ENCODE measurements at regions not wholly inside any gene's neighbourhood (a gene's known extent, or its start where the extent isn't known, plus 50 kb on each side); places are given as distances from the start of the nearest gene placed in this dataset.

DNA sequence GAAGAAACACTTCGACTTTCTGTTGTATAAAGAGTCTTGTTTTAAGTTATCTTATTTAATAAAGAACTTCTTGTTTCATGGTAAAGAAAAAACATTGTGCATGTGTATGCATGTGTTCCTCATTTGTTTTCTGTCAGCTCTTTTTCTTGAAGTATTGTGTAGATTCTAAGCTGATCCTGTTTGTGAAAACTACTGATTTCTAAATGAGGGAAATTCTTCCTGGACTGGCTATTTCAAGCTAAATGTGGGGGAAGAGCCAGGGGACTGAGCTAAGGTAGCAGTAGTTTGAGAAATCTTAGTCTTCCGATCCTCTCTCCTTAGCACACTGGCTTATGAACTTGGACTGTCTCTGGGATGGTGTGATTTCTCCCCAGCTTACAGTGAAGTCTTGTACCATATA is 56.4 kb upstream of the RBMS1 start:
- no peak overlapping the region for H3K4me3 ChIP-seq (ENCODE audit: low read length)
- H3K4me1 ChIP-seq (ENCODE audit: control insufficient read depth, insufficient read depth, low read length), result no peaks in the 10 kb centered on the region
- H3K9ac ChIP-seq (ENCODE audit: low read length), result no peak overlapping the region
- no peaks in the 10 kb centered on the region for H3K27me3 ChIP-seq (replicated peaks; ENCODE audit: control insufficient read depth, insufficient read depth, low read length)
- no peaks in the 10 kb centered on the region for H3K36me3 ChIP-seq (ENCODE audit: control insufficient read depth, insufficient read depth, low read length, severe bottlenecking)
- DNase-seq (ENCODE audit: low read depth), result no peak
- H3K9me3 ChIP-seq (ENCODE audit: control insufficient read depth, low read length), result no peaks in the 10 kb centered on the region

DNA sequence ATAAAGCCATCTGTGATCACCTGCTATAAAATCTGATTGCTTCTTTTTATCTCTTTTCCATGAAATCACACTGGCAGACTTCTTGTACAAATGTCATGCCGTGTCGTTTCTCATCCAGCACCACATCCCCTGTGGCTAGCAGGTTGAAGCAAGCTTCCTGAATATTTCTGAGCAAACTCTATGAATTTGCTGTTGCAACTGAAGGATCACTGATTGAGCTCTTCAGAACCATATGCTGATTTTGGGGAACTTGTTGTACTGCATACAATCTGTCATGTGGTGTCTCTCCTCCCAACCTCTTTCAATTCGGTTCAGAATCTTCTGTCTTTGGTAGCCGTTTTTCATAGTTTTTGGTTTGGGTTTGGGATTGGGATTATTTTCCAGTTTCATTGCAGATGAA is 57.7 kb upstream of the RBMS1 start:
- Histone ChIP-seq H3K9ac (ENCODE audit: low read length) (no peak overlapping the region), H3K36me3 (ENCODE audit: control insufficient read depth, insufficient read depth, low read length, severe bottlenecking) (no peaks in the 10 kb centered on the region), H3K9me3 (ENCODE audit: control insufficient read depth, low read length) (no peaks in the 10 kb centered on the region), H3K4me3 (ENCODE audit: low read length) (no peak overlapping the region), H3K4me1 (ENCODE audit: control insufficient read depth, insufficient read depth, low read length) (no peaks in the 10 kb centered on the region), H3K27me3 (replicated peaks; ENCODE audit: control insufficient read depth, insufficient read depth, low read length) (no peaks in the 10 kb centered on the region)
- no peak for DNase-seq (ENCODE audit: low read depth)

DNA sequence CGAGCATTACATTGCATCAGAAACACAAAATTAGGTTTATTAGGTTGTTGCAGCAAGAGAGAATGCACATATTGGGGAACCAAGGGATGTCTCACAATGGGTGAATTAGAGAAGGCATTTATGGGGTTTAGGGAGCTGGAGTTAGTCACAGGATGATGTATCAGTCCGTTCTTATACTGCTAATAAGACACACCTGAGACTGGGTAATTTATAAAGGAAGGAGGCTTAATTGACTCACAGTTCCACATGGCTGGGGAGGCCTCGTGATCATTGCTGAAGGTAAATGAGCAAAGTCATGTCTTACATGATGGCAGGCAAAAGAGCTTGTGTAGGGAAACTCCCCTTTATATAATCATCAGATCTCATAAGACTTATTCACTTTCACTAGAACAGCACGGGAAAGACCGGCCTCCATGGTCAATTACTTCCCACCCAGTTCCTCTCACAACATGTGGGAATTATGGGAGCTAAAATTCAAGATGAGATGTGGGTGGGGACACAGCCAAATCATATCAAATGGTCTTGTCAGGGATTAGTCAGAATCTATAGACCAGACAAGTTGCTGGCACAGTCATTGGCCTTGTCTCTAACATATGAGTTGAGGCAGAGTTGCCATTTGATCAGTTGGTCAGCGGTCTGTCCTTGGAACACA is 61.9 kb upstream of the RBMS1 start:
- H3K9ac ChIP-seq (ENCODE audit: low read length), result no peak overlapping the region
- no peaks in the 10 kb centered on the region for H3K4me1 ChIP-seq (ENCODE audit: control insufficient read depth, insufficient read depth, low read length)
- no peak overlapping the region for H3K4me3 ChIP-seq (ENCODE audit: low read length)
- H3K9me3 ChIP-seq (ENCODE audit: control insufficient read depth, low read length), result no peaks in the 10 kb centered on the region
- no peaks in the 10 kb centered on the region for H3K36me3 ChIP-seq (ENCODE audit: control insufficient read depth, insufficient read depth, low read length, severe bottlenecking)
- H3K27me3 ChIP-seq (replicated peaks; ENCODE audit: control insufficient read depth, insufficient read depth, low read length), result no peaks in the 10 kb centered on the region
- no peak for DNase-seq (ENCODE audit: low read depth)

DNA sequence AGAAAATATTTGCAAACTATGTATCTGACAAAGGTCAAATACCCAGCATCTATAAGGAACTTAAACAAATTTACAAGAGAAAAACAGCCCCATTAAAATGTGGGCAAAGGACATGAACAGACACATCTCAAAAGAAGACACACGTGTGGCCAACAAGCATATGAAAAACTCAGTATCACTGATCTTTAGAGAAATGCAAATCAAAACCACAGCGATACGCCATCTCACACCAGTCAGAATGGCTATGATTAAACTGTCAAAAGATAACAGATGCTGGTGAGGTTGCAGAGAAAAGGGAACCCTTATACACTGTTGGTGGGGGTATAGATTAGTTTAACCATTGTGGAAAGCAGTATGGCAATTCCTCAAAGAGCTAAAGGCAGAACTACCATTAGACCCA is 64.3 kb upstream of the RBMS1 start:
- Histone ChIP-seq H3K4me1 (ENCODE audit: control insufficient read depth, insufficient read depth, low read length) (peaks cover 11% of the 10 kb centered on the region), H3K9ac (ENCODE audit: low read length) (no peak overlapping the region), H3K36me3 (ENCODE audit: control insufficient read depth, insufficient read depth, low read length, severe bottlenecking) (no peaks in the 10 kb centered on the region), H3K27me3 (replicated peaks; ENCODE audit: control insufficient read depth, insufficient read depth, low read length) (no peaks in the 10 kb centered on the region), H3K4me3 (ENCODE audit: low read length) (no peak overlapping the region), H3K9me3 (ENCODE audit: control insufficient read depth, low read length) (no peaks in the 10 kb centered on the region)
- no peak for DNase-seq (ENCODE audit: low read depth)

DNA sequence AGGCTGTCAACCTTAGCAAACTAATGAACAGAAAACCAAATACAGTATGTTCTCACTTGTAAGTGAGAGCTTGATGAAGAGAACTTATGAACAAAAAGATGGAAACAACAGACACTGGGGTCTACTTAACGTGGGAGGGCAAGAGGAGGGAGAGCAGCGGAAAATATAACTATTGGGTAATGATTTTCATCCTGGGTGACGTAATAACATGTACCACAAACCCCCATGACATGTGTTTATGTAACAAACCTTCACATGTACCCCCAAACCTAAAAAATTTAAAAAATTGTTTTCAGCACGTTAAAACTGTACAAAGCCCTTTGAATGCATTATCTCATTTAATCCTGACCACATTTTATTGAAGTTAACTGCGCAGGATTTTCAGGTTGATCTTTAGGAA is 64.9 kb upstream of the RBMS1 start:
- Histone ChIP-seq H3K27me3 (replicated peaks; ENCODE audit: control insufficient read depth, insufficient read depth, low read length) (no peaks in the 10 kb centered on the region), H3K4me1 (ENCODE audit: control insufficient read depth, insufficient read depth, low read length) (peaks cover 11% of the 10 kb centered on the region), H3K9me3 (ENCODE audit: control insufficient read depth, low read length) (no peaks in the 10 kb centered on the region), H3K36me3 (ENCODE audit: control insufficient read depth, insufficient read depth, low read length, severe bottlenecking) (no peaks in the 10 kb centered on the region), H3K9ac (ENCODE audit: low read length) (no peak overlapping the region), H3K4me3 (ENCODE audit: low read length) (no peak overlapping the region)
- no peak for DNase-seq (ENCODE audit: low read depth)

DNA sequence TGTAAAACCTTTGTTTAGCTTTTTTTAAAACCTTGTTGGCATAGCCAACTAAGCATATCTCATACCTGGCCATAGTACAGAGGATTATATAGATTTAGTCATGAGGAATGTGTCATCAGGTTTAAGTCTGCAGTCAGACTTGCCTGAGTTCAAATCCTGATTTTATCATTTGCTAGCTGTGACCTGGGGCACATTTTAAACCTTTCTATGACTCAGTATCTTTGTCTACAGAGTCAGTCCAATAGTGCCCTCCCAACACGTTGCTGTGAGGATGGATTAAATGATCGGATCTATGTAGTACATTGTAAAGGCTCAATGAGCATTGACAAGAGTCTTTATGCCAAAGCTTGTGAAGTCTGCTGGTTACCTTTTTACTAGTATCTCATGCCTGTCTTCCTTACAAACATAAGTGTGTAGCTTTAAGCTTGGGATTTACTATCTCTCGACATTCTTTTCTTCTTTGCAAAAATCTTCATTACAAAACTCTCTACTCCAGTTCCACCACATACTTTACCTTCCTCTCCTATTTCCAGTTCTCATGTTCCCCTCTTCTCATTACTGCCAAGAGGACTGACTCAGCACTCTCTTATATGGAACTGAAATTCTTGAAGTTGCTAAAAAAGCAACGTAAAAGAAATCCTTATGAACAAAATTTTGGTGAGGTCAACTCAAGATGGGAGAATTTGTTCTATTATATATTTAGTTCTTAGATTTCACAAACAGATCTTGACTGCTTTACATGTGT is 68.1 kb upstream of the RBMS1 start:
- Histone ChIP-seq H3K27me3 (replicated peaks; ENCODE audit: control insufficient read depth, insufficient read depth, low read length) (no peaks in the 10 kb centered on the region), H3K4me1 (ENCODE audit: control insufficient read depth, insufficient read depth, low read length) (peaks cover 18% of the 10 kb centered on the region), H3K9ac (ENCODE audit: low read length) (peak overlapping the region; percentile 49), H3K36me3 (ENCODE audit: control insufficient read depth, insufficient read depth, low read length, severe bottlenecking) (no peaks in the 10 kb centered on the region), H3K9me3 (ENCODE audit: control insufficient read depth, low read length) (no peaks in the 10 kb centered on the region), H3K4me3 (ENCODE audit: low read length) (no peak overlapping the region)
- peak; percentile 81 for DNase-seq (ENCODE audit: low read depth)

DNA sequence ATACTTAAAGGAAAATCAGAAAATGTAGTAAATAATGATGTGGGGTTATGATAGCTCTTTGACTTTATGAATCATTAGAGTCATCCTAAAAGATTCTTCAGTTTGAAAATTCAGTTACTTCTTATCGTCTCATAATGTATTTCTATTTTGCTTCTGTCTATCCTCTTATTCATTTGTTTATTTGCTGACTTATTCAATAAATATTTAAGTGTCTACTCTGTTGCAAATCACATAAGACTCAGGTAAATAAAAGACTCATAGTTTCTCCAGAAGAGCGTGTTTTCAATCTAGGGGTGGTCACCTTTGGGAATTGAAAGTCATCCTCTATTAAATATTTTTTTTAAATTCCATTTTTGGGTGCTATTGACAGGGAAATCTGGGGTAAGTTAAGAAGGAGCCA is 69.1 kb upstream of the RBMS1 start:
- DNase-seq (ENCODE audit: low read depth), result peak; percentile 5
- H3K36me3 ChIP-seq (ENCODE audit: control insufficient read depth, insufficient read depth, low read length, severe bottlenecking), result no peaks in the 10 kb centered on the region
- H3K4me1 ChIP-seq (ENCODE audit: control insufficient read depth, insufficient read depth, low read length), result peaks cover 27% of the 10 kb centered on the region
- no peaks in the 10 kb centered on the region for H3K9me3 ChIP-seq (ENCODE audit: control insufficient read depth, low read length)
- no peaks in the 10 kb centered on the region for H3K27me3 ChIP-seq (replicated peaks; ENCODE audit: control insufficient read depth, insufficient read depth, low read length)
- H3K9ac ChIP-seq (ENCODE audit: low read length), result no peak overlapping the region
- no peak overlapping the region for H3K4me3 ChIP-seq (ENCODE audit: low read length)

DNA sequence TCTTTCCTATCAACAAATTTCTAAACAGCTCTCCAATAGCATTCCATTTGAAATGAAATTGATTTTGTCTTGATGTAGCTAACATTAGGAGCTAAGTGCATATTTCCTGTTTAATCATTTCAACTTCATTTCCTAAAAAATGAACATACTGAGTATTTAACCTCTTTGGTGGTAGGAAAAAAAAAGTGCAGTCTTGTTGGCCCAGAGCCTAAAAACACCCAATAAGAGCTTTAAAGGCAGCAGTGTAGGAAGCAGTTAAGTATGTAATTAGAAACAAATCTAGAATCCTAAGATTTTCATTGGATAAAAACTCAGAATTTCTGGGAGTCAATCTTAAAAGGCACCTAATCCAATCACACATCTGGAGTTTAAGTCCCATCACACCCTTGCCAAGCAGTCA is 71.0 kb upstream of the RBMS1 start:
- no peak overlapping the region for H3K4me3 ChIP-seq (ENCODE audit: low read length)
- DNase-seq (ENCODE audit: low read depth), result no peak
- no peaks in the 10 kb centered on the region for H3K36me3 ChIP-seq (ENCODE audit: control insufficient read depth, insufficient read depth, low read length, severe bottlenecking)
- no peaks in the 10 kb centered on the region for H3K9me3 ChIP-seq (ENCODE audit: control insufficient read depth, low read length)
- H3K4me1 ChIP-seq (ENCODE audit: control insufficient read depth, insufficient read depth, low read length), result peaks cover 27% of the 10 kb centered on the region
- H3K9ac ChIP-seq (ENCODE audit: low read length), result no peak overlapping the region
- H3K27me3 ChIP-seq (replicated peaks; ENCODE audit: control insufficient read depth, insufficient read depth, low read length), result no peaks in the 10 kb centered on the region

DNA sequence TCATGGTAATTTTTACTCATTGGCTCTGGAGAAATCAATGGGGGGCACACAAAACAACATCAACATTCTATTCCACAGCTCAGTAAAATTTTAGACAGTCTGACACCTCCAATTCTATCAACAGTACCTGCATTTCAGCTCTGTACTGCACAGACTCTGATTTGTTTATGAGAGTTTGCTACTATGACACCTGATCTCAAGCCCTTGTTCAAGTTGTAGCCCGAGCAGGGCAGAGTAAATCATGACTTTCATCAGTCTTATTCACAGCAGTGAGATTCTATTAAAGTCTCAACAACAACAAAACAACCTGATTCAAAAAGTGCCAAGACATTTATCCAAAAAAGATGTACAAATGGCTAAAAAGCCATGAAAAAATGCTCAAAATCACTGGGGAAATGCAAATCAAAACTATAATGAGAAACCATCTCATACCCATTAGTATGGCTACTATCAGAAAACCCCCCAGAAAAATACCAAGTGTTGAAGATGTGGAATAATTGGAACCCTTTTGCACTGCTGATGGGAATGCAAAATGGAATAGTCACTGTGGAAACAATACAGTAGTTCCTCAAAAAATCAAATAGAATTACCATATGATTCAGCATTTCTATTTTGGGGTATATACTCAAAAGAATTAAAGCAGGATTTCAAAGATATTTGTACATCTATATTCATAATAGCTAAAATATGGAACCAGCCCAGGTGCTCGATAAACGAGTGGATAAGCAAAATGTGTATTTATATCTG is 71.7 kb upstream of the RBMS1 start:
- peaks cover 27% of the 10 kb centered on the region for H3K4me1 ChIP-seq (ENCODE audit: control insufficient read depth, insufficient read depth, low read length)
- no peak for DNase-seq (ENCODE audit: low read depth)
- H3K36me3 ChIP-seq (ENCODE audit: control insufficient read depth, insufficient read depth, low read length, severe bottlenecking), result no peaks in the 10 kb centered on the region
- H3K4me3 ChIP-seq (ENCODE audit: low read length), result no peak overlapping the region
- H3K9ac ChIP-seq (ENCODE audit: low read length), result no peak overlapping the region
- H3K27me3 ChIP-seq (replicated peaks; ENCODE audit: control insufficient read depth, insufficient read depth, low read length), result no peaks in the 10 kb centered on the region
- H3K9me3 ChIP-seq (ENCODE audit: control insufficient read depth, low read length), result no peaks in the 10 kb centered on the region

DNA sequence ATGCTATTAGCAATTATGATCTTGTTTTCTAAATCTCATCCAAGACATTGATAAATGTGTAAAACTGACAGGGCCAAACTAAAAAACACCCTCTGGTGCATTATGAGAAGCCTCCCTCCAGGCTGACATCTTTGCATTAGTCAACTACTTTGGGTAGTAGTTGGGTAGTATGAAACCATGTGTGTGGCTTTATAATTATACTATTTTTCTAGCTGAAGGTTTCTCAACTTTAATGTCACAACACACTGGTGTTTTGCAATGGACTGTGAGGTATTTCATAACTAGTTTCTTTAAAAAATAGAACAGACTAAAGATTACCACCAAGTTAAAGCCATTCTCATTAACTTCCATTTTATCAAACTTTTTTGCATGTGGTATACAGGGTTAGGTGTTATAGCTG is 73.1 kb upstream of the RBMS1 start:
- peaks cover 24% of the 10 kb centered on the region for H3K4me1 ChIP-seq (ENCODE audit: control insufficient read depth, insufficient read depth, low read length)
- H3K4me3 ChIP-seq (ENCODE audit: low read length), result no peak overlapping the region
- H3K9ac ChIP-seq (ENCODE audit: low read length), result no peak overlapping the region
- H3K36me3 ChIP-seq (ENCODE audit: control insufficient read depth, insufficient read depth, low read length, severe bottlenecking), result no peaks in the 10 kb centered on the region
- peaks cover under 1% of the 10 kb centered on the region for H3K9me3 ChIP-seq (ENCODE audit: control insufficient read depth, low read length)
- no peaks in the 10 kb centered on the region for H3K27me3 ChIP-seq (replicated peaks; ENCODE audit: control insufficient read depth, insufficient read depth, low read length)
- DNase-seq (ENCODE audit: low read depth), result peak; percentile 89

DNA sequence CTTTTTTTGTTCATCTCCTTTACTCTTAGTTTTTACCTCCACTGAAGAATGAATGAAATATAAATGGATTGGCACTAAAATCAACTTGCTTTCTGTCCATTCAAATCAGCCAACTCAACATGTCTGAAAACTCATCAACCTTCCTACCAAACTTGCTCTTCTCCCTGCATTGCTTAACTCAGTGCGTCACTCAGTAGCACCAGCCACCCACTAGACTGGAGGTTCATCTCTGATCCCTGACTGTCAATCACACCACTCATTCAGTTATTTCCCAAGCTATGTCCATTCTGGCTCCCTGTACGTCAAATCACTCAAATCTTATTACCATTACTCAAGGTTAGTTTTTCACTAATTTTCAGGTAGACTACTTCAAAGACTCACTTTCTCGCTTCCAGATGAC is 75.2 kb upstream of the RBMS1 start:
- peaks cover 16% of the 10 kb centered on the region for H3K4me1 ChIP-seq (ENCODE audit: control insufficient read depth, insufficient read depth, low read length)
- no peaks in the 10 kb centered on the region for H3K36me3 ChIP-seq (ENCODE audit: control insufficient read depth, insufficient read depth, low read length, severe bottlenecking)
- peaks cover 11% of the 10 kb centered on the region for H3K9me3 ChIP-seq (ENCODE audit: control insufficient read depth, low read length)
- H3K27me3 ChIP-seq (replicated peaks; ENCODE audit: control insufficient read depth, insufficient read depth, low read length), result no peaks in the 10 kb centered on the region
- no peak for DNase-seq (ENCODE audit: low read depth)
- H3K9ac ChIP-seq (ENCODE audit: low read length), result no peak overlapping the region
- H3K4me3 ChIP-seq (ENCODE audit: low read length), result no peak overlapping the region
